NT2/D1 (cell line): ENCODE measurements at regions not wholly inside any gene's neighbourhood (a gene's known extent, or its start where the extent isn't known, plus 50 kb on each side); places are given as distances from the start of the nearest gene placed in this dataset.

Experiments used
- SUZ12 ChIP-seq: IDR thresholded peaks from 2 replicates; pipeline ENCODE4 v1.6.1; 2011; ENCODE audit not compliant: insufficient read length, insufficient read depth; ENCODE audit errors: extremely low read depth
- YY1 ChIP-seq: IDR thresholded peaks from 2 replicates; pipeline ENCODE4 v1.6.1; 2011; ENCODE audit not compliant: insufficient read length, insufficient read depth
- ZNF274 ChIP-seq: IDR thresholded peaks from 2 replicates; pipeline ENCODE4 v1.6.1; 2011; ENCODE audit warnings: mild to moderate bottlenecking, low read depth, low read length

DNA sequence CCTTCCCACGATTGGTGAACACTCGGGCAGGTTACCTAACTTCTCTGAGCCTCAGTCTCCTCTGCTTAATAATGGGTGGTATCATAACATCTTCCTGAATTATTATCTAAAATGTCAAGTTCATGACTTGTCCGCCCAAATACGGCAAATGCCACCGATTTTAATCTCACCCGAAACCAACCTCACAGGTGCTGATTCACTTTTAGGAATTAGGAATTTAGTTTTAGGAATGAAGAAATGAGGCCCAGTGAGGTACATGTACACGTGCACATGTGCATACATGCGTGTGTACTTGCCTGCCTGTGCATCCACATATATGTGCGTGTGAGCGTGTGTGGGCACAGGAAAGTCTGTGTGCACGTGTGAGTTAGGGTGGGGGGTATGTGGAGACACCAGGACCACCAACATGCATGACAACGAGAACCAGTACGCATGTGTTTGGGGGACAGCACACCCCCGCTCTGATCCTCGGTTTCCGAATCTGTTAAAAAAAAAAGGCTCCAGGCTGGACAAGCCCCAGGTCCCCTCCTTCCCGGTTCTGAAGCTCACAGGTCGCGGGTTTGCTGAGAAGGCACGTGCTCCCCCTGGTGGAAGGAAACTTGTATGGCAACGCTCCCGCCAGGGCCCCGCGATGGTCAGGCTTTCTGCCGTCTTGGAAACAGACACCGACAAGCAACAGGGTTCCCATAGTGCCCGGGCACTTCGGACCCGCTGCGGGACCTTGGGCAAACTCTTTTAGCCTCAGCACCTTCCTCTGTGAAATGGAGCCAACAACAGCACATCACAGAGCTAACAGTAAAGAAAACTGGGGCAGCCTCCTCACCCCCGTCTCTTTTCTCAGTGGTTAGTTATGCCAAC is 219.2 kb downstream of the RBFOX3 start:
- TF ChIP-seq YY1 = no peak
- no peak for TF ChIP-seq SUZ12
- no peak for TF ChIP-seq ZNF274
